SIG-M5 treated with dmso at 0.1 percent for 504 hours (cell line): ENCODE measurements at regions not wholly inside any gene's neighbourhood (a gene's known extent, or its start where the extent isn't known, plus 50 kb on each side); places are given as distances from the start of the nearest gene placed in this dataset.

Source experiments
- DNase-seq: peaks from one replicate; lab custom pipeline; 2025; ENCODE audit not compliant: unreplicated experiment; lab: John Stamatoyannopoulos, UW

DNA sequence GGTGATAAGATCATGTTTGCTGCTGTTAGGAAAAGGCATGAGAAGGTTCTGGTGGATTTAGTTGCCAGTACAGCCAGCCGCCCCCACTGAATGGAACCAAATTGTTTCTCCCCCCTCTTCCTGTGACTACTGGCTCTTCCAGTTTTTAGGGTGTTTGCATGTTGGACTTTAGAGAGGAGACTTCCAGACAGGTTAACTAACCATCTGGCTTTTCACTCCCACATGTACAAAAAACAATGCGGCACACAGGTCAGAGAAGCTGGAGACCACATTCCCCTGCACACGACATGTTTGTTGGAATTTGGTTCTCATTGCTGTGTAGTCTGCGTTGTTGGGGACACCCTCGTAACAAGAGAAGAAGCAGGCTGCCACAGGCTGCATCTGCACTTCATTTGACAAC, 103.9 kb upstream of the TMEM132C start:
- DNase-seq = no peak

DNA sequence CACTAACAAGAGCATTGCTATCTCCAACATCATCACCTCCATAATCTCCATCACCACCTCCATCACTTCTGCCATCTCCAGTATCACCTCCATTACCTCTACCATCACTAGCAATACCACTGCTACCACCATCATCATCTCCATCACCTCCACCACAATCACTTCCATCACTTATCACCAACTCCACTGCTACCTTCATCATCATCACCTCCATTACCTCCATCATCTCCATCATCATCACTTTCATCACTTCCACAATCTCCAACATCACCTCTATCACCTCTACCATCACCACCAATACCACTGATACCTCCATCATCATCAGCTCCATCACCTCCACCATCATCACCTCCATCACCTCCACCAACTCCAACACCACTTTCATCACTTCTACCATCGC, 102.4 kb upstream of the TMEM132C start:
- DNase-seq = no peak

DNA sequence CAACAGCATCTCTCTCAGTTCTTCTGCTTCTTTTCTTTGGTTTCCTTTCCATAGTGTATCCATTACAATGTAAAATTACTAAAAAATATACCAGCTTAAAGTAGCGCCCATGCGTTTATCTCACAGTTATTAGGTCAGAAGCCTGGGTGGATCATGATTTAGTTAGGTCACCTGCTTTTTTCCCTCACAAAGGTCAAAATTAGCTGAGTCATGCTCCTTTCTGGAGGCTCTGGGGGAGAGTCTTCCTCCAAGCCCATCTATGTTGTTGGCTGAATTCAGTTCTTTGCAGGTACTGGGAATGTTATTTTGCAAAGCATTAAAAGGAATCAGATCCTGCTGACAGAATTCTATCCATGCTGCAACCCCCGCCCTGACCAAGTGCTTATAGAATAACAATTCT, 101.6 kb upstream of the TMEM132C start:
- DNase-seq = no peak

DNA sequence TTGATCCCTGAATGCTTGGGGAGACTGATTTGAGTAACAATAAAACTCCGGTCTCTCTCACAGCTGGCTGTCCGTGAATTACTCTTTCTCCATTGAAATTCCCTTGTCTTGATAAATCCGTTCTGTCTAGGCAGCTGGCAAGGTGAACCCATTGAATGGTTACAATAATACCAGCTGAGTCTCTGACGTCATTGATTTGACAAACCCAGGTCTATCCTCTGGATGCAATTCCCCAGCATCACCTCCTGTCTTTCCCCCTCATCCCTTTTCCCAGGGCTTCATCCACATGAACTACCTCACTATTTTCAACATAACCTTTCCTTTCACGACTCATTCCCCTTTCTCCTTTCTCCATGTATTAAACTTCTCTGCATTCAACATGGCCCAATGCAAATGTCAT, 98.7 kb upstream of the TMEM132C start:
- no peak for DNase-seq

DNA sequence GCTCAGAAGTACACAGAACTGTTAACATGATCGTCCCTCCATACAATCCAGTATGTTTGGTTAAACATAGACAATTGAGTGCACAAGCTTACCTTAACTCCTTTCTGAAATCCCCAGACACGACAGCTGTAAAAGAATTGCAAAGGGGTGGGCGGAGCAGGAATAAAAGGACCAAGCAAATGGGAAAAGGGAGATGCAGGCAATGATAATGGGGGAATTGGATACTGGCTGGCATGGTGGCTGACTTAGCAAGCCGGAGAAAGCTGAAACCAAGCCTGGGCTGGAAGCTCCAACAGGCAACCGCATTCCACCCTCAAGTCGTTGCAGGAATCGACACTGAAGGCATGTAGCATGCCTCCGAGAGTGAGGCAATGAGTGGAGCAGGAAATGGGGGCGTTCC, 96.8 kb upstream of the TMEM132C start:
- no peak for DNase-seq

DNA sequence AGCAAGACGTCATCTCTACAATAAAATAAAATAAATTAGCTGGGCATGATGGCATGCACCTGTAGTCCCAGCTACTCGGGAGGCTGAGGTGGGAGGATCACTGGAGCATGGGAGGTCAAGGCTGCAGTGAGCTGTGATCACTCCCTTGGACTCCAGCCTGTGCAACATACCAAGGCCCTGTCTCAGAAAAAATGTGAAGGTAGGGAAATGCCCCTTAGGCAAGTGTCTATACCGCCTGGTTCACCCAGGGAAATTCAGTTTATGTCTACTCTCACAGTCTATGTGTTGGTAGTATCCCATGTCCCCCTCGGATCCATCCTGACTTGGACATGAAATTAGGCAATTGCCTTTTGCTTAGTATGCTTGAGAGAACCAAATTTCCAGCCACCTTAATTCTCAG, 88.4 kb upstream of the TMEM132C start:
- DNase-seq = no peak

DNA sequence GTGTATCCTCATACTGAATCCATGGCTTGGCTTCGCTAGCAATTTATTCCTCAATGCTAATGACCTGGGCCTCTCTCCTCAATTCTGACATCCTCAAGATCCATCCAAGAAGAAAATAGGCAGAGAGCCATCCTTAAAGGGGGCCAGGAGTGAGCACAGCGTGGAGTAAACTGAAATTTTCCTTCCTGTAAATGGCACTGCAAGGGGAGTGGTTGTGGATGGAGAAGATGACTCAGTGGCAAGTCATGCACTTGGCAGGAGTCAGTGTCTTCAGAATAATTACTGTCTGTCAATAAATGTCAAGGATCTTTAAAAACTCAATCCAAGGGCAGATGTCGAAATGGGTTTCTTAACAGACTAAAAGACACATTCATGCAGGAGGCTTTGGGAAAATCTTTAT, 88.0 kb upstream of the TMEM132C start:
- DNase-seq = no peak

DNA sequence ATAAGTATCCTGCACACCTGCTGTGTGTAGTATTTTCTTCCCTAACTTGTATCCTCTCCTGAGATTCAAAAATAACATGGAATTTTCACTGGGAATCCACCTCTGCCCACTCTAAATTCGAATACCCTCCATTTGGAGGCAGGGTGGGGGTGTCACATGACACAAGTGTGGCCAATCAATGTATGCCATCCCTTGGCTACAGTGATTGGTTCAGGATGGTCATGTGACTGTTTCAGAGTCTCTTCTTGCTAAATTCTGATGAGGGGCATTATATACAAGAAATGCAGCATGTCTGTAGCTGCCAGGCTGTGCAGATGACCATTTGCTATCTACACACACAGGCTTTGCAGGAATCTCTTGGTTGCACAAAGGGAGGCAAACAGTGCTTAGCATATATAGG, 86.8 kb upstream of the TMEM132C start:
- DNase-seq = no peak

DNA sequence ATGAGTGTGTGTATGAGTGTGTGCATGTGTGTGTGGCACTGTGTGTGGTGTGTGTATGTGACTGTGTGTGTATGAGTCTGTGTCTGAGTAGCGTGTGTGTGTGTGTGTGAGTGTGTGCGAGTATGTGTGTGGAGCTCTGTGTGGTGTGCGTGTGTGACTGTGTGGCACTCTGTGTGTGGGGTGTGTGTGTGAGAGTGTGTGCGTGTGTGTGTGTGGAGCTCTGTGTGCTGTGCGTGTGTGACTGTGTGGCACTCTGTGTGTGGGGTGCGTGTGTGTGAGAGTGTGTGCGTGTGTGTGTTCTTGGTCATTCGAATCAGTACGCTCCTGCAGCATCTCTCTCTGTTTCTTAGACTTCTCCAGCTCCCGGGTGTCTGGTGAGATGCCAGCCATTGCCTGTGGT, 76.9 kb upstream of the TMEM132C start:
- no peak for DNase-seq

DNA sequence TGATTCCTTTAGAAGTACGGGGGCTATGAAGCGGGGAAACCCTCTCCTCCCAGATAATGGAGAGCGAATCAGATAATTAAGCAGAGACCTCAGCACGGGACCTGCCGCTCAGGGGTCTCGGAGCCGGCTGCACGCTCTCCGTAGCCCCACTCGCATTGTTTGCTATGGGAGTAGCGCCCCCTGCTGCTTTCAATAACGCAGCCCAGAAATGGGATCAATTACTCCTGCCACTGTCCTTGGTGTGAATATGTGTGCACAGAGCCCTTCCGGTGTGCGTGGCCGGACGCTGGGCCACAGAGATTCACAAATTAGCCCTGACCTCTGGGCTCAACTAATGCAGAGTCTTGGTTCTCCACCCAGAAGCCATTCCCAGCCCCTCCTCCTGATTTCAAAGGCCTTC, 76.4 kb upstream of the TMEM132C start:
- no peak for DNase-seq

DNA sequence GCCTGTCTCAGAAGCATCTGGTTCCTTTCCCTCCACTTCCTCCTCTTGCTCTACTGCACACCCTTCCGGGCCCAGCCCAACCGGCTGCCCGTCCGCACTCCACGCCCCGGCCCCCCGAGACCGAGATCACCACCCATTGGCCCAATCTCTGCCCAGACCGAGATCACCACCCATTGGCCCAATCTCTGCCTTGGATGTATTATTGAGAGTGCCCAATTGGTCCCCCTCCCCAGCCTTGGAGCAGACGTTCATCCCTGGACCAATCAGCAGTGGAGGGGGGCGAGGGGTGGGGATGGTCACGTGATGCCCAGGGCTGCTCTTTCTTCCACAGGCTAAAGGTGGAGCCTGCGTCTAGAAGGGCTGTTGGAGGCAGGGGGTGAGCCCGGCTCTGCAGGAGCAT, 75.6 kb upstream of the TMEM132C start:
- DNase-seq = no peak

DNA sequence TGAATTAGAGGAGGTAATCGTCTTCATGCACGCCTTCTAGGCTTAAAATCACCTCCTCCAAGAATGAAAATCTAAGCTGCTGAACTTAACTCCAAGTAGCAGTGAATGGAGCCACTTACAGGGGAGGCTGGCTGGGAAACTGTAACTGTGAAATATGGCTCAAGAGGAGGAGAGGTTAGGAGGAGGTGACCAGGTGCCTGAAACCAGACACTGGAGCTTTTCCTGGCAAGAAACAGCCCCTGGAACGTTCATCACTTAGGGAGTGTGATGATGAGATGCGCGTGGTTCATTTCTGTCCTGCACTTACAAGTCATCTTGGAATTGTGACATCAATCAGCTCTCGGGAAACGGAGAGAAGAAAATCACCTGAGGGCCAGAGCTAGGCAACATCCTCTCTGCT, 62.3 kb upstream of the TMEM132C start:
- no peak for DNase-seq

DNA sequence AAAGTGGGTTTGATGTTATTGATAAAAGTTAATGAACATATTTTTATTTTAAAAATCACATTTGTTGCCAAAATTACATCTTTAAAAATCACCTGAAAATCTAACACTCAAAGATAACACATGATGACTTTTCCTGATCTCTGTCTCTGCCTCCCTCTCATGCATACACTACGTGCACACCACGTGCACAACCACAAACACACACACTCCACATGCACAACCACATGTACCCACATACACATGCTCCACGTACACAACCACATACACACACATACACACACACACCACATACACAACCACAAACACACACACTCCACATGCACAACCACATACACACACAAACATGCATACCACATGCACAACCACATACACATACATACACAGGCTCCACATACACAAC, 61.8 kb upstream of the TMEM132C start:
- no peak for DNase-seq

DNA sequence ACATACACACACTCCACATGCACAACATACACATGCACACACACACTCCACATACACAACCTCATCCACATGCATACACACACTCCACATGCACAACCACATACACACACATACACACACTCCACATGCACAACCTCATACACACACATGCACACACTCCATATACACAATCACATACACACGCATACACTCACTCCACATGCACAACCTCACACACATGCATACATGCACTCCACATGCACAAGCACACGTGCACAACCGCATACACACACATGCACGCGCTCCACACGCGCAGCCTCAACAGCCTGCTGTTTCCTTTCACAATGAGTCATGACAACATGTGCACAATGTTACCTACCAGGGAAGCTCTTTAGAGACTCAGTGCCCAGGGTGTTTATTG, 61.2 kb upstream of the TMEM132C start:
- no peak for DNase-seq
